PC-3 (cell line): ENCODE measurements at regions not wholly inside any gene's neighbourhood (a gene's known extent, or its start where the extent isn't known, plus 50 kb on each side); places are given as distances from the start of the nearest gene placed in this dataset.

Source experiments
- ATAC-seq: fragments of 200-7000 bp; cut with Tn5 transposase; 2 replicates; pipeline ENCODE4 v1.9.1; 2020; ENCODE audit warnings: mild to moderate bottlenecking, moderate library complexity
- BruUV-seq: library from RNA; stranded (reverse); fragments of 400-500 nt; replicated peaks from 2 replicates; lab custom pipeline; 2021; lab: Mats Ljungman, UMichigan
- CTCF ChIA-PET: fragments of 300-600 bp; sonication (Branson Sonifier 250); formaldehyde crosslinking; loops from one replicate; lab custom pipeline; 2022; ENCODE audit warnings: antibody characterized with exemption; lab: Charles Lee
- POLR2A ChIA-PET: fragments of 300-600 bp; sonication (Branson Sonifier 250); formaldehyde crosslinking; loops from one replicate; lab custom pipeline; 2022; ENCODE audit warnings: antibody characterized with exemption; ENCODE audit not compliant: unreplicated experiment; lab: Charles Lee
- DNase-seq: peaks from one replicate; pipeline ENCODE4 v3.0.0-alpha.2; 2015
- H2AFZ ChIP-seq: fragments of 300-600 bp; sonication (generic); 2 replicates; pipeline ENCODE4 v1.6.0; 2016; ENCODE audit warnings: antibody characterized with exemption, low read length
- H3F3A ChIP-seq: fragments of 300-600 bp; sonication (generic); one replicate; pipeline ENCODE4 v1.6.0; 2017; ENCODE audit warnings: antibody characterized with exemption, low read length, control low read depth, mild to moderate bottlenecking; ENCODE audit not compliant: unreplicated experiment
- H3K27ac ChIP-seq: fragments of 300-600 bp; sonication (generic); 2 replicates; pipeline ENCODE4 v1.5.1; 2016; ENCODE audit warnings: mild to moderate bottlenecking, low read length
- H3K27me3 ChIP-seq: fragments of 300-600 bp; sonication (generic); 2 replicates; pipeline ENCODE4 v1.6.1; 2016; ENCODE audit warnings: low read length, mixed read lengths
- H3K36me3 ChIP-seq: fragments of 300-600 bp; sonication (generic); 2 replicates; pipeline ENCODE4 v1.6.1; 2016; ENCODE audit warnings: low read depth, mixed run types, low read length, mixed read lengths
- H3K4me1 ChIP-seq: fragments of 300-600 bp; sonication (generic); 2 replicates; pipeline ENCODE4 v1.5.1; 2016; ENCODE audit warnings: low read length; ENCODE audit not compliant: insufficient read depth
- H3K4me2 ChIP-seq: fragments of 300-600 bp; sonication (generic); 2 replicates; pipeline ENCODE4 v1.6.0; 2016; ENCODE audit warnings: low read length
- H3K4me3 ChIP-seq: fragments of 300-600 bp; sonication (generic); 2 replicates; pipeline ENCODE4 v1.5.1; 2016; ENCODE audit warnings: mild to moderate bottlenecking, low read length, mixed read lengths
- H3K79me2 ChIP-seq: fragments of 300-600 bp; sonication (generic); 2 replicates; pipeline ENCODE4 v1.6.1; 2017; ENCODE audit warnings: low read length, mixed read lengths
- H3K9ac ChIP-seq: fragments of 300-600 bp; sonication (generic); 2 replicates; pipeline ENCODE4 v1.6.0; 2016; ENCODE audit warnings: mild to moderate bottlenecking, low read length
- H3K9me2 ChIP-seq: fragments of 300-600 bp; sonication (generic); replicated peaks from 2 replicates; pipeline ENCODE4 v1.6.1; 2016; ENCODE audit warnings: mixed run types, low read length, mixed read lengths
- H3K9me3 ChIP-seq: fragments of 300-600 bp; sonication (generic); 2 replicates; pipeline ENCODE4 v1.6.1; 2016; ENCODE audit warnings: low read length, mixed read lengths
- H4K20me1 ChIP-seq: fragments of 300-600 bp; sonication (generic); 2 replicates; pipeline ENCODE4 v1.6.1; 2016; ENCODE audit warnings: low read length, mixed read lengths
- EZH2 ChIP-seq: fragments of 300-600 bp; sonication (generic); IDR thresholded peaks from one replicate; pipeline ENCODE4 v1.6.1; 2017; ENCODE audit warnings: antibody characterized with exemption, mild to moderate bottlenecking, low read length; ENCODE audit not compliant: unreplicated experiment
- EZH2phosphoT487 ChIP-seq: fragments of 300-600 bp; sonication (generic); IDR thresholded peaks from 2 replicates; pipeline ENCODE4 v1.6.1; 2018; ENCODE audit warnings: mild to moderate bottlenecking, antibody characterized with exemption, low read length, borderline replicate concordance
- intact Hi-C: fragments of 100-400 bp; cut with micrococcal nuclease; formaldehyde crosslinking; loops from 2 replicates; pipeline ENCODE4 v1.9.0; 2023
- TF ChIP-seq, protein P1 (sequence below): fragments of 300-600 bp; sonication (generic); conservative IDR thresholded peaks from 2 replicates; pipeline ENCODE4 v1.5.1; 2017; ENCODE audit warnings: antibody characterized with exemption, low read depth, mild to moderate bottlenecking, low read length

DNA sequence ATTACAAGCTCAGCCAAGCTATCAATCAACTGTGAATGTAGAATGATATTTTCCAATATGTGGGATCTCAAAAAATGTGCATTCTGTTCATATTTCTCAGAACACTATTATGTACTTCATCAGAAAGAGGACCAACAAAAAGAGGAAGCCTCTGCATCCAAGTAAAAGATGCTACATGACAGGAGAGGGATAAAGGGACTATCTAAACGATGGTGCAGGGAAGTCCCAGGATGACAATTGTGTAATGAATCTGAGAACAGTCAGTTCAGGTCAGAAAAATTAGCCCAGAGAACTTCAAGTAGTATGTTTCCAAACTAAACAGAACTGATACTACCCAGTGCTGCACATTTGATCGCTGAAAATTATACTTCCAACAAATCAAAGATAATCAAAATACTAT lies 127.0 kb downstream of the ZNF330 start:
- Histone ChIP-seq H3K79me2 (no peaks in the 10 kb centered on the region), H3K27me3 (no peaks in the 10 kb centered on the region), H3K9me3 (no peaks in the 10 kb centered on the region), H2AFZ (no peak overlapping the region), H3K4me1 (peaks cover 25% of the 10 kb centered on the region), H3K27ac (no peak overlapping the region), H3K36me3 (no peaks in the 10 kb centered on the region), H4K20me1 (no peaks in the 10 kb centered on the region), H3F3A (no peaks in the 10 kb centered on the region), H3K9me2 (no peaks in the 10 kb centered on the region), H3K9ac (no peak overlapping the region), H3K4me2 (no peak overlapping the region), H3K4me3 (no peak overlapping the region)
- TF ChIP-seq, protein P1, sequence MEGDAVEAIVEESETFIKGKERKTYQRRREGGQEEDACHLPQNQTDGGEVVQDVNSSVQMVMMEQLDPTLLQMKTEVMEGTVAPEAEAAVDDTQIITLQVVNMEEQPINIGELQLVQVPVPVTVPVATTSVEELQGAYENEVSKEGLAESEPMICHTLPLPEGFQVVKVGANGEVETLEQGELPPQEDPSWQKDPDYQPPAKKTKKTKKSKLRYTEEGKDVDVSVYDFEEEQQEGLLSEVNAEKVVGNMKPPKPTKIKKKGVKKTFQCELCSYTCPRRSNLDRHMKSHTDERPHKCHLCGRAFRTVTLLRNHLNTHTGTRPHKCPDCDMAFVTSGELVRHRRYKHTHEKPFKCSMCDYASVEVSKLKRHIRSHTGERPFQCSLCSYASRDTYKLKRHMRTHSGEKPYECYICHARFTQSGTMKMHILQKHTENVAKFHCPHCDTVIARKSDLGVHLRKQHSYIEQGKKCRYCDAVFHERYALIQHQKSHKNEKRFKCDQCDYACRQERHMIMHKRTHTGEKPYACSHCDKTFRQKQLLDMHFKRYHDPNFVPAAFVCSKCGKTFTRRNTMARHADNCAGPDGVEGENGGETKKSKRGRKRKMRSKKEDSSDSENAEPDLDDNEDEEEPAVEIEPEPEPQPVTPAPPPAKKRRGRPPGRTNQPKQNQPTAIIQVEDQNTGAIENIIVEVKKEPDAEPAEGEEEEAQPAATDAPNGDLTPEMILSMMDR: no peak
- no peak for TF ChIP-seq EZH2phosphoT487
- TF ChIP-seq EZH2: no peak
- CTCF ChIA-PET: no interaction called here
- ATAC-seq (no peak), DNase-seq (no peak)
- intact Hi-C loops: loop anchor here (2.0 to 10.0 kb wide), 5 partner anchors 190 to 1499 kb away; partner anchors contain the start of genes IL15 and INPP4B
- POLR2A ChIA-PET: no interaction called here
- no TSS peak for BruUV-seq

DNA sequence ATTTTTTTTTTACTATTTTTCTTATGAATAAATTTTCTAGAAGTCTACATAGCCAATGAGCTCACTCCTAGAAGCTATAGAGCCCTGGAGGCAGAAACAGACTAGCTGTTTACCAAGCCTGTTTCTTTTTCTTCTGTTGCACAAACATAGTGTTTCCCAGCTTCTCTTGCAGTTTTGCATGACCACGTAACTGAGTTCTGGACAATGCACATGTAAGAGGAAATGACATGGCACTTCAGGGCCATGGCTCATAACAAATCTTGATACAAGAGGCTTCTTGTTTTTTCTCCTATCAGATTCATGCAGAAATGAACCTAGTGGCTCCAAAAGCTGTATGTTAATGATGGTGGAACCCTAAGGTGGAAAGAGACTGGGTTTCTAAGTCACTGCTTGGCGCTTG lies 127.4 kb downstream of the ZNF330 start:
- Histone ChIP-seq H4K20me1 (no peaks in the 10 kb centered on the region), H3K4me1 (peaks cover 29% of the 10 kb centered on the region), H3F3A (no peaks in the 10 kb centered on the region), H2AFZ (no peak overlapping the region), H3K27me3 (no peaks in the 10 kb centered on the region), H3K9me2 (no peaks in the 10 kb centered on the region), H3K9ac (no peak overlapping the region), H3K27ac (no peak overlapping the region), H3K79me2 (no peaks in the 10 kb centered on the region), H3K4me2 (no peak overlapping the region), H3K36me3 (no peaks in the 10 kb centered on the region), H3K9me3 (no peaks in the 10 kb centered on the region), H3K4me3 (no peak overlapping the region)
- CTCF ChIA-PET: no interaction called here
- BruUV-seq: no TSS peak
- DNase-seq (no peak), ATAC-seq (no peak)
- TF ChIP-seq, protein P1: no peak
- no peak for TF ChIP-seq EZH2
- no peak for TF ChIP-seq EZH2phosphoT487
- intact Hi-C loops: loop anchor here (5.0 to 10.0 kb wide), 4 partner anchors 191 to 697 kb away; partner anchors contain the start of gene IL15
- POLR2A ChIA-PET: no interaction called here

GRCh38 chr4:141348573-141348972 lies 127.9 kb downstream of the ZNF330 start:
- H3K4me2 ChIP-seq: no peak overlapping the region
- no peak overlapping the region for H3K4me3 ChIP-seq
- no peaks in the 10 kb centered on the region for H3K9me2 ChIP-seq
- H3K9me3 ChIP-seq: no peaks in the 10 kb centered on the region
- ChIA-PET POLR2A (no interaction called here), CTCF (no interaction called here)
- TF ChIP-seq, protein P1: no peak
- TF ChIP-seq EZH2phosphoT487 (no peak), EZH2 (no peak)
- BruUV-seq: no TSS peak
- no peaks in the 10 kb centered on the region for H3K79me2 ChIP-seq
- no peaks in the 10 kb centered on the region for H4K20me1 ChIP-seq
- H3F3A ChIP-seq: no peaks in the 10 kb centered on the region
- no peak for DNase-seq
- intact Hi-C loops: loop anchor here (5.0 to 10.0 kb wide), 4 partner anchors 191 to 696 kb away; partner anchors contain the start of gene IL15
- H3K36me3 ChIP-seq: no peaks in the 10 kb centered on the region
- no peak overlapping the region for H3K27ac ChIP-seq
- H3K4me1 ChIP-seq: peaks cover 31% of the 10 kb centered on the region
- ATAC-seq: no peak
- no peak overlapping the region for H3K9ac ChIP-seq
- no peaks in the 10 kb centered on the region for H3K27me3 ChIP-seq
- no peak overlapping the region for H2AFZ ChIP-seq
